ENCODE measurements at regions not wholly inside any gene's neighbourhood (a gene's known extent, or its start where the extent isn't known, plus 50 kb on each side); places are given as distances from the start of the nearest gene placed in this dataset.

GRCh38 chr1:101151286-101151685, 85.5 kb upstream of the S1PR1 start:
- H3K27ac ChIP-seq (ENCODE audit: low read length): no peak overlapping the region
- no peak overlapping the region for H3K4me3 ChIP-seq (ENCODE audit: low read depth in 2 of 2, low read length in 2 of 2)
- ATAC-seq: no peak
- ChIA-PET POLR2A (no interaction called here), CTCF (no interaction called here)
- TF ChIP-seq TCF7L2 (IDR thresholded peaks at IDR 0.05; ENCODE audit: low read depth, low read length) (no peak), SIN3A (IDR thresholded peaks at IDR 0.05; ENCODE audit: borderline replicate concordance, insufficient read depth, low read depth, low read length) (no peak), CTCF (IDR thresholded peaks at IDR 0.05) (no peak), REST (IDR thresholded peaks at IDR 0.05; ENCODE audit: insufficient read depth in 1 of 2, low read depth in 2 of 2, low read length in 1 of 2) (no peak), POLR2AphosphoS5 (IDR thresholded peaks at IDR 0.05; ENCODE audit: low read depth, low read length) (no peak)
- no peaks in the 10 kb centered on the region for H3K4me1 ChIP-seq (ENCODE audit: control insufficient read depth, insufficient read depth, low read length)
- BruUV-seq (replicated peaks): no TSS peak
- no peaks in the 10 kb centered on the region for H3K27me3 ChIP-seq (ENCODE audit: control insufficient read depth, insufficient read depth, low read length)
- DNase-seq (ENCODE audit: low read depth, low spot score): no peak
- in situ Hi-C loops (cut with HindIII; ENCODE audit: low pct_unique_long_range_greater_than_20kb, low sequenced_read_pairs) (no loop called here), intact Hi-C loops (cut with micrococcal nuclease; ENCODE audit: unreplicated experiment) (no loop called here)
- H3K36me3 ChIP-seq (ENCODE audit: control insufficient read depth, insufficient read depth, low read length): no peaks in the 10 kb centered on the region
- no peaks in the 10 kb centered on the region for H3K9me3 ChIP-seq (ENCODE audit: control insufficient read depth, insufficient read depth, low read depth, low read length)

- BruUV-seq (replicated peaks): no TSS peak
- ChIA-PET CTCF (no interaction called here), POLR2A (no interaction called here)
- H3K9me3 ChIP-seq (ENCODE audit: control insufficient read depth, insufficient read depth, low read depth, low read length): no peaks in the 10 kb centered on the region
- intact Hi-C loops (cut with micrococcal nuclease; ENCODE audit: unreplicated experiment) (no loop called here), in situ Hi-C loops (cut with HindIII; ENCODE audit: low pct_unique_long_range_greater_than_20kb, low sequenced_read_pairs) (no loop called here)
- H3K4me3 ChIP-seq (ENCODE audit: low read depth in 2 of 2, low read length in 2 of 2): no peak overlapping the region
- TF ChIP-seq POLR2AphosphoS5 (IDR thresholded peaks at IDR 0.05; ENCODE audit: low read depth, low read length) (no peak), SIN3A (IDR thresholded peaks at IDR 0.05; ENCODE audit: borderline replicate concordance, insufficient read depth, low read depth, low read length) (no peak), CTCF (IDR thresholded peaks at IDR 0.05) (no peak), TCF7L2 (IDR thresholded peaks at IDR 0.05; ENCODE audit: low read depth, low read length) (no peak), REST (IDR thresholded peaks at IDR 0.05; ENCODE audit: insufficient read depth in 1 of 2, low read depth in 2 of 2, low read length in 1 of 2) (no peak)
- no peaks in the 10 kb centered on the region for H3K27me3 ChIP-seq (ENCODE audit: control insufficient read depth, insufficient read depth, low read length)
- DNase-seq (ENCODE audit: low read depth, low spot score) (no peak), ATAC-seq (no peak)
- H3K4me1 ChIP-seq (ENCODE audit: control insufficient read depth, insufficient read depth, low read length): no peaks in the 10 kb centered on the region
- H3K27ac ChIP-seq (ENCODE audit: low read length): no peak overlapping the region
- H3K36me3 ChIP-seq (ENCODE audit: control insufficient read depth, insufficient read depth, low read length): no peaks in the 10 kb centered on the region
Observed at GRCh38 chr1:101150670-101151069, 86.1 kb upstream of the S1PR1 start.

Data from Panc1 (cell line).